H1 (cell line): ENCODE measurements at regions not wholly inside any gene's neighbourhood (a gene's known extent, or its start where the extent isn't known, plus 50 kb on each side); places are given as distances from the start of the nearest gene placed in this dataset.

Source experiments
- CTCF ChIA-PET: fragments of 300-600 bp; sonication (Branson Sonifier 250); formaldehyde crosslinking; loops from one replicate; lab custom pipeline; 2021; ENCODE audit not compliant: partially characterized antibody; lab: Charles Lee
- POLR2A ChIA-PET: fragments of 300-600 bp; sonication (Branson Sonifier 250); formaldehyde crosslinking; loops from one replicate; lab custom pipeline; 2021; ENCODE audit warnings: inconsistent platforms; ENCODE audit not compliant: partially characterized antibody; lab: Charles Lee
- DNase-seq, 2 experiments: peaks; one replicate each; pipeline versions ENCODE4 v3.0.0 to v3.0.0-alpha.2; 2010 to 2022; ENCODE audit warnings: low spot score in 2 of 2, low read depth in 1 of 2, mixed read lengths in 1 of 2
- FAIRE-seq: peaks from 2 replicates; lab custom pipeline; 2011; peaks lifted over from hg19 to GRCh38; lab: Jason Lieb, UNC
- H2AFZ ChIP-seq: 2 replicates; pipeline ENCODE4 v1.8.1; 2012; ENCODE audit warnings: low read length, inconsistent platforms
- H2AK5ac ChIP-seq: 2 replicates; pipeline ENCODE4 v1.6.1; 2013; ENCODE audit warnings: low read depth, low read length
- H2BK120ac ChIP-seq: replicated peaks from 2 replicates; pipeline ENCODE3; 2013; ENCODE audit warnings: low read depth, low read length, inconsistent platforms
- H2BK12ac ChIP-seq: 2 replicates; pipeline ENCODE4 v1.6.1; 2013; ENCODE audit warnings: low read depth, low read length
- H2BK15ac ChIP-seq: 2 replicates; pipeline ENCODE4 v1.6.1; 2013; ENCODE audit warnings: low read length
- H2BK20ac ChIP-seq: 2 replicates; pipeline ENCODE4 v1.6.1; 2013; ENCODE audit warnings: low read length
- H2BK5ac ChIP-seq: 2 replicates; pipeline ENCODE4 v1.6.1; 2013; ENCODE audit warnings: low read depth, low read length
- H3K14ac ChIP-seq: 2 replicates; pipeline ENCODE4 v1.6.1; 2013; ENCODE audit warnings: inconsistent platforms; ENCODE audit not compliant: insufficient read length
- H3K18ac ChIP-seq: 2 replicates; pipeline ENCODE4 v1.6.1; 2013; ENCODE audit warnings: low read length; ENCODE audit errors: extremely low read depth
- H3K23ac ChIP-seq: 2 replicates; pipeline ENCODE4 v1.6.1; 2013; ENCODE audit warnings: inconsistent platforms; ENCODE audit not compliant: insufficient read length
- H3K23me2 ChIP-seq: 2 replicates; pipeline ENCODE4 v1.6.1; 2013; ENCODE audit warnings: low read depth, low read length
- H3K27ac ChIP-seq: 2 replicates; pipeline ENCODE4 v1.6.1; 2011; ENCODE audit warnings: low read depth, low read length, inconsistent platforms
- H3K27me3 ChIP-seq, 4 experiments: replicated peaks in 1 of 4; 1 replicate in 1 of 4; 2 replicates in 3 of 4; pipeline versions ENCODE4 v1.6.1 to v1.8.1; 2011 to 2013; ENCODE audit warnings: low read length in 3 of 4, mild to moderate bottlenecking in 3 of 4, inconsistent platforms in 2 of 4, mixed read lengths in 2 of 4, moderate library complexity in 1 of 4; ENCODE audit not compliant: control insufficient read depth in 3 of 4, insufficient read depth in 3 of 4; ENCODE audit errors: extremely low read depth in 1 of 4
- H3K36me3 ChIP-seq, 4 experiments: 2 replicates each; pipeline versions ENCODE4 v1.6.1 to v1.8.1; 2011 to 2013; ENCODE audit warnings: mild to moderate bottlenecking in 4 of 4, low read length in 3 of 4, moderate library complexity in 2 of 4, control low read depth in 1 of 4, inconsistent platforms in 1 of 4; ENCODE audit not compliant: insufficient read depth in 4 of 4, control insufficient read depth in 2 of 4
- H3K4ac ChIP-seq: replicated peaks from 2 replicates; pipeline ENCODE3; 2013; ENCODE audit warnings: low read length, low read depth, mixed read lengths, inconsistent platforms; ENCODE audit not compliant: insufficient read length
- H3K4me1 ChIP-seq, 4 experiments: replicated peaks in 1 of 4; 1 replicate in 1 of 4; 2 replicates in 3 of 4; pipeline versions ENCODE4 v1.6.1 to v1.8.1; 2011 to 2013; ENCODE audit warnings: low read length in 3 of 4, inconsistent platforms in 2 of 4, mixed read lengths in 1 of 4; ENCODE audit not compliant: insufficient read depth in 4 of 4, control insufficient read depth in 3 of 4
- H3K4me2 ChIP-seq, 2 experiments: 2 replicates each; pipeline versions ENCODE4 v1.6.1 to v1.8.1; 2011 to 2013; ENCODE audit warnings: low read depth in 2 of 2, low read length in 2 of 2, control low read depth in 1 of 2, inconsistent platforms in 1 of 2, mild to moderate bottlenecking in 1 of 2; ENCODE audit not compliant: insufficient read depth in 1 of 2
- H3K4me3 ChIP-seq, 4 experiments: fragments of 200-600, 300-600 bp in 1 of 4; sonication (generic), shearing (Covaris generic), sonication (Bioruptor Twin) in 1 of 4; 2 replicates each; pipeline versions ENCODE4 v1.5.1 to v1.8.1; 2011 to 2016; ENCODE audit warnings: low read length in 4 of 4, low read depth in 3 of 4, control low read depth in 2 of 4, inconsistent platforms in 2 of 4, mild to moderate bottlenecking in 2 of 4, mixed read lengths in 1 of 4, moderate library complexity in 1 of 4; ENCODE audit not compliant: insufficient read depth in 2 of 4; ENCODE audit errors: extremely low read depth in 1 of 4
- H3K56ac ChIP-seq: replicated peaks from 2 replicates; pipeline ENCODE3; 2013; ENCODE audit warnings: low read depth, mild to moderate bottlenecking, mixed read lengths, low read length, inconsistent platforms; ENCODE audit not compliant: insufficient read length
- H3K79me1 ChIP-seq: 2 replicates; pipeline ENCODE4 v1.6.1; 2013; ENCODE audit warnings: low read depth, low read length, control low read depth
- H3K79me2 ChIP-seq, 2 experiments: 2 replicates each; pipeline versions ENCODE4 v1.6.1 to v1.8.1; 2012 to 2013; ENCODE audit warnings: low read length in 2 of 2, mild to moderate bottlenecking in 2 of 2, inconsistent platforms in 1 of 2; ENCODE audit not compliant: insufficient read depth in 2 of 2, control insufficient read depth in 1 of 2
- H3K9ac ChIP-seq, 4 experiments: replicated peaks in 1 of 4; 1 replicate in 1 of 4; 2 replicates in 3 of 4; pipeline versions ENCODE4 v1.6.1 to v1.8.1; 2011 to 2013; ENCODE audit warnings: low read depth in 3 of 4, low read length in 3 of 4, control low read depth in 2 of 4, mild to moderate bottlenecking in 2 of 4, moderate library complexity in 2 of 4, inconsistent platforms in 1 of 4; ENCODE audit errors: extremely low read depth in 1 of 4
- H3K9me3 ChIP-seq, 2 experiments: 2 replicates each; pipeline versions ENCODE4 v1.6.1 to v1.8.1; 2012 to 2013; ENCODE audit warnings: mild to moderate bottlenecking in 2 of 2, moderate library complexity in 2 of 2, control low read depth in 1 of 2, inconsistent platforms in 1 of 2, low read depth in 1 of 2, low read length in 1 of 2, mixed read lengths in 1 of 2; ENCODE audit not compliant: insufficient read depth in 2 of 2
- H4K20me1 ChIP-seq, 2 experiments: replicated peaks in 1 of 2; 2 replicates each; pipeline versions ENCODE3 to v1.8.1; 2011 to 2013; ENCODE audit warnings: inconsistent platforms in 2 of 2, low read length in 2 of 2, mild to moderate bottlenecking in 1 of 2; ENCODE audit not compliant: insufficient read depth in 2 of 2, control insufficient read depth in 1 of 2
- H4K5ac ChIP-seq: 2 replicates; pipeline ENCODE4 v1.6.1; 2013; ENCODE audit warnings: low read length, low read depth, mixed read lengths, inconsistent platforms; ENCODE audit not compliant: insufficient read length
- H4K8ac ChIP-seq: 2 replicates; pipeline ENCODE4 v1.8.0; 2013; ENCODE audit warnings: mild to moderate bottlenecking, moderate library complexity, low read length, inconsistent platforms; ENCODE audit not compliant: insufficient read depth; ENCODE audit errors: extremely low read depth
- H4K91ac ChIP-seq: replicated peaks from 2 replicates; pipeline ENCODE3; 2013; ENCODE audit warnings: low read length, mixed read lengths, inconsistent platforms; ENCODE audit not compliant: insufficient read length
- BRCA1 ChIP-seq: IDR thresholded peaks from 2 replicates; pipeline ENCODE4 v1.6.1; 2012; ENCODE audit warnings: low read depth, low read length, improper control_type of control experiment
- FOSL1 ChIP-seq: IDR thresholded peaks from 2 replicates; pipeline ENCODE4 v1.6.1; 2011; ENCODE audit warnings: mild to moderate bottlenecking, low read depth, low read length, moderate library complexity; ENCODE audit not compliant: insufficient read depth
- GABPA ChIP-seq: IDR thresholded peaks from 2 replicates; pipeline ENCODE4 v1.6.1; 2011; ENCODE audit warnings: mild to moderate bottlenecking, low read length, moderate library complexity, borderline replicate concordance; ENCODE audit not compliant: insufficient read depth
- HDAC2 ChIP-seq, 2 experiments: fragments of 300-600 bp in 1 of 2; sonication (generic) in 1 of 2; IDR thresholded peaks; 2 replicates each; pipeline ENCODE4 v1.6.1; 2011 to 2012; ENCODE audit warnings: low read depth in 2 of 2, low read length in 2 of 2, mild to moderate bottlenecking in 2 of 2, moderate library complexity in 2 of 2, borderline replicate concordance in 1 of 2, inconsistent platforms in 1 of 2
- KDM1A ChIP-seq: fragments of 200-600, 300-600 bp; sonication (generic); IDR thresholded peaks from 2 replicates; pipeline ENCODE4 v1.7.1; 2016; ENCODE audit warnings: mild to moderate bottlenecking, low read length, borderline replicate concordance
- KDM4A ChIP-seq: IDR thresholded peaks from one replicate; pipeline ENCODE4 v1.7.1; 2012; ENCODE audit warnings: low read depth, mild to moderate bottlenecking, moderate library complexity, low read length, inconsistent platforms; ENCODE audit not compliant: severe bottlenecking
- MAFK ChIP-seq: IDR thresholded peaks from 2 replicates; pipeline ENCODE4 v1.6.1; 2012; ENCODE audit warnings: low read depth, mild to moderate bottlenecking, improper control_type of control experiment, low read length
- POLR2A ChIP-seq, 2 experiments: IDR thresholded peaks; 1 replicate in 1 of 2; 2 replicates in 1 of 2; pipeline ENCODE4 v1.6.1; 2011; ENCODE audit warnings: low read depth in 2 of 2, low read length in 2 of 2, mild to moderate bottlenecking in 2 of 2; ENCODE audit errors: control extremely low read depth in 1 of 2
- SP2 ChIP-seq: IDR thresholded peaks from 2 replicates; pipeline ENCODE4 v1.6.1; 2012; ENCODE audit warnings: mild to moderate bottlenecking, low read length, inconsistent platforms
- TAF7 ChIP-seq: optimal IDR thresholded peaks from 2 replicates; pipeline ENCODE3; 2011; ENCODE audit warnings: low read depth, mild to moderate bottlenecking, inconsistent platforms, low read length, moderate library complexity, borderline replicate concordance
- WGBS, 2 experiments: shearing (Covaris generic) in 1 of 2; methylation state at CpG; one replicate each; pipeline versions ENCODE4 v1.1.6 to v1.1.7; 2013 to 2015; ENCODE audit warnings: low lambda C conversion rate in 2 of 2, mixed read lengths in 2 of 2, inconsistent platforms in 1 of 2, low coverage in 1 of 2, missing lambda C conversion rate in 1 of 2; ENCODE audit not compliant: insufficient replicate concordance in 2 of 2, insufficient coverage in 1 of 2, insufficient read length in 1 of 2; ENCODE audit errors: extremely low coverage in 1 of 2, missing lambda C conversion rate in 1 of 2; 5-methylcytosine and 5-hydroxymethylcytosine counted together

DNA sequence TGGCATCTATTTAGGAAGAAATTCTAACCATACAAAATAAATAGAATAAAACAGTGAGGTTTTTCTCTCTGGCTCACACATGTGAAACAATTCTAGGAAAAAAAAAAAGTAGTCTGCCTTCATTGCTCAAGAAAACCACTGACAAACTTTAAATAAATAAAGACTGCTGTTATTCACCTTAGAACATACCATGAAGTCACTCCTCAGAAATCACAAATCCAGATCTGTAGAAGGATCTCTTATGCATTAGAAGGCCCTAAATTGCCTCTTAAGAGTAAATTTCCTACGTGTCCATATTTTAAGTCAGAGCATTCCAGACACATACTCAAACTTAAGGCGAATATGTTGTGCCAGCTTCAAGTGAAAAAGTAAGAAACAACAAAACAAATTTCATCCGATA, 217.3 kb downstream of the ZIC4 start:
- Histone ChIP-seq H3K56ac (no peak overlapping the region), H3K23me2 (no peaks in the 10 kb centered on the region), H2BK12ac (no peak overlapping the region), H3K79me2 (no peaks in the 10 kb centered on the region), H2BK15ac (no peak overlapping the region), H2AFZ (no peak overlapping the region), H3K14ac (no peak overlapping the region), H3K18ac (no peak overlapping the region), H3K27ac (no peak overlapping the region), H3K4me1 (no peaks in the 10 kb centered on the region), H3K4ac (no peak overlapping the region), H4K20me1 (no peaks in the 10 kb centered on the region), H4K5ac (no peak overlapping the region), H3K27me3 (no peaks in the 10 kb centered on the region), H4K8ac (no peak overlapping the region), H3K23ac (no peak overlapping the region), H2AK5ac (no peak overlapping the region), H3K4me3 (no peak overlapping the region), H3K9me3 (no peaks in the 10 kb centered on the region), H2BK20ac (no peak overlapping the region), H2BK120ac (no peak overlapping the region), H3K4me2 (no peak overlapping the region), H3K9ac (no peak overlapping the region), H3K36me3 (no peaks in the 10 kb centered on the region), H4K91ac (no peak overlapping the region), H2BK5ac (no peak overlapping the region), H3K79me1 (no peaks in the 10 kb centered on the region)
- ChIA-PET POLR2A (no interaction called here), CTCF (no interaction called here)
- FAIRE-seq (no peak), DNase-seq (no peak)
- WGBS, 2 experiments: 60% methylated on average over 3 of the region's 3 CpGs; no CpG with 5 or more reads in 1 of the 2 experiments
- TF ChIP-seq SP2 (no peak), KDM1A (no peak), KDM4A (no peak), GABPA (no peak), BRCA1 (no peak), FOSL1 (no peak), POLR2A (IDR thresholded peaks at IDR 0.05; ENCODE audit: control extremely low read depth in 1 of 2, low read depth in 2 of 2, low read length in 2 of 2) (no peak), TAF7 (no peak), HDAC2 (IDR thresholded peaks at IDR 0.05; ENCODE audit: borderline replicate concordance in 1 of 2, low read depth in 2 of 2, low read length in 2 of 2) (no peak), MAFK (no peak)
